ENCODE measurements at regions not wholly inside any gene's neighbourhood (a gene's known extent, or its start where the extent isn't known, plus 50 kb on each side); places are given as distances from the start of the nearest gene placed in this dataset.

- H3K79me2 ChIP-seq (ENCODE audit: control insufficient read depth, insufficient read depth, low read length), result no peaks in the 10 kb centered on the region
- no peak for DNase-seq (ENCODE audit: low read depth, low spot score)
- H3K4me3 ChIP-seq (ENCODE audit: control insufficient read depth in 2 of 3, extremely low read depth in 1 of 3, insufficient read depth in 2 of 3, low read depth in 1 of 3, low read length in 3 of 3), result no peak overlapping the region
- no peaks in the 10 kb centered on the region for H3K9me3 ChIP-seq (ENCODE audit: control insufficient read depth, low read depth, low read length)
- no peaks in the 10 kb centered on the region for H3K9me1 ChIP-seq (ENCODE audit: control insufficient read depth, extremely low read depth, insufficient read depth, low read length)
- dilution Hi-C loops (cut with MboI; ENCODE audit: extremely low pct_ligation_motif_present, low sequenced_read_pairs), result no loop called here
- H4K20me1 ChIP-seq (ENCODE audit: control insufficient read depth, extremely low read depth, insufficient read depth, low read length), result no peaks in the 10 kb centered on the region
- TF ChIP-seq CTCF (optimal IDR thresholded peaks at IDR 0.05 in 1 of 3, IDR thresholded peaks at IDR 0.05 in 1 of 3, conservative IDR thresholded peaks at IDR 0.05 in 1 of 3; ENCODE audit: extremely low read depth in 1 of 3, insufficient read depth in 2 of 3, low read length in 3 of 3), result no peak
- no peak for TF ChIP-seq EZH2 (IDR thresholded peaks at IDR 0.05; ENCODE audit: low read length)
- peak; percentile 9 for FAIRE-seq
- H3K9ac ChIP-seq (ENCODE audit: control insufficient read depth, extremely low read depth, insufficient read depth, low read length), result no peak overlapping the region
- no peaks in the 10 kb centered on the region for H3K4me1 ChIP-seq (ENCODE audit: control insufficient read depth, extremely low read depth, insufficient read depth, low read length)
- H3K27me3 ChIP-seq (ENCODE audit: control insufficient read depth, extremely low read depth, insufficient read depth, low read length), result no peaks in the 10 kb centered on the region
- H3K36me3 ChIP-seq (ENCODE audit: control insufficient read depth in 2 of 2, extremely low read depth in 1 of 2, insufficient read depth in 2 of 2, low read length in 2 of 2), result no peaks in the 10 kb centered on the region
- H2AFZ ChIP-seq (ENCODE audit: control insufficient read depth, low read length), result no peak overlapping the region
- H3K4me2 ChIP-seq (ENCODE audit: control insufficient read depth, extremely low read depth, insufficient read depth, low read depth, low read length), result no peak overlapping the region
- H3K27ac ChIP-seq (ENCODE audit: control insufficient read depth, insufficient read depth, low read length), result no peak overlapping the region
Observed at GRCh38 chr11:122019908-122020694, 95.9 kb downstream of the BLID start.

GRCh38 chr11:122007601-122008071, 108.4 kb downstream of the BLID start:
- H3K79me2 ChIP-seq (ENCODE audit: control insufficient read depth, insufficient read depth, low read length), result no peaks in the 10 kb centered on the region
- FAIRE-seq (no peak), DNase-seq (ENCODE audit: low read depth, low spot score) (no peak)
- no peak overlapping the region for H3K4me3 ChIP-seq (ENCODE audit: control insufficient read depth in 2 of 3, extremely low read depth in 1 of 3, insufficient read depth in 2 of 3, low read depth in 1 of 3, low read length in 3 of 3)
- H3K9ac ChIP-seq (ENCODE audit: control insufficient read depth, extremely low read depth, insufficient read depth, low read length), result no peak overlapping the region
- TF ChIP-seq CTCF (optimal IDR thresholded peaks at IDR 0.05 in 1 of 3, IDR thresholded peaks at IDR 0.05 in 1 of 3, conservative IDR thresholded peaks at IDR 0.05 in 1 of 3; ENCODE audit: extremely low read depth in 1 of 3, insufficient read depth in 2 of 3, low read length in 3 of 3) (no peak), EZH2 (IDR thresholded peaks at IDR 0.05; ENCODE audit: low read length) (no peak)
- H3K4me1 ChIP-seq (ENCODE audit: control insufficient read depth, extremely low read depth, insufficient read depth, low read length), result no peaks in the 10 kb centered on the region
- no peaks in the 10 kb centered on the region for H3K9me1 ChIP-seq (ENCODE audit: control insufficient read depth, extremely low read depth, insufficient read depth, low read length)
- peak overlapping the region; percentile 44 for H2AFZ ChIP-seq (ENCODE audit: control insufficient read depth, low read length)
- H3K4me2 ChIP-seq (ENCODE audit: control insufficient read depth, extremely low read depth, insufficient read depth, low read depth, low read length), result no peak overlapping the region
- no peaks in the 10 kb centered on the region for H3K36me3 ChIP-seq (ENCODE audit: control insufficient read depth in 2 of 2, extremely low read depth in 1 of 2, insufficient read depth in 2 of 2, low read length in 2 of 2)
- no peaks in the 10 kb centered on the region for H4K20me1 ChIP-seq (ENCODE audit: control insufficient read depth, extremely low read depth, insufficient read depth, low read length)
- dilution Hi-C loops (cut with MboI; ENCODE audit: extremely low pct_ligation_motif_present, low sequenced_read_pairs), result no loop called here
- H3K27ac ChIP-seq (ENCODE audit: control insufficient read depth, insufficient read depth, low read length), result no peak overlapping the region
- no peaks in the 10 kb centered on the region for H3K27me3 ChIP-seq (ENCODE audit: control insufficient read depth, extremely low read depth, insufficient read depth, low read length)
- H3K9me3 ChIP-seq (ENCODE audit: control insufficient read depth, low read depth, low read length), result no peaks in the 10 kb centered on the region

Measured in keratinocyte (primary cell).